IMR-90 (cell line): ENCODE measurements at regions not wholly inside any gene's neighbourhood (a gene's known extent, or its start where the extent isn't known, plus 50 kb on each side); places are given as distances from the start of the nearest gene placed in this dataset.

Experiments
- BHLHE40 ChIP-seq: fragments of 150-350 bp; IDR thresholded peaks from 2 replicates; pipeline ENCODE4 v1.6.1; 2016; ENCODE audit warnings: mild to moderate bottlenecking, low read depth, low read length
- CEBPB ChIP-seq: IDR thresholded peaks from 2 replicates; pipeline ENCODE4 v1.6.1; 2012; ENCODE audit warnings: low read depth, low read length, improper control_type of control experiment
- CHD1 ChIP-seq: IDR thresholded peaks from 2 replicates; pipeline ENCODE4 v1.6.1; 2012; ENCODE audit warnings: low read depth, low read length, improper control_type of control experiment
- CTCF ChIP-seq: conservative IDR thresholded peaks from 2 replicates; pipeline ENCODE4 v1.5.1; 2012; ENCODE audit warnings: mild to moderate bottlenecking, low read depth, low read length, improper control_type of control experiment
- ELK1 ChIP-seq: fragments of 150-350 bp; IDR thresholded peaks from 2 replicates; pipeline ENCODE4 v1.6.1; 2016; ENCODE audit warnings: low read depth, mild to moderate bottlenecking, low read length, moderate library complexity, borderline replicate concordance
- FOS ChIP-seq: fragments of 150-350 bp; IDR thresholded peaks from 2 replicates; pipeline ENCODE4 v1.6.1; 2016; ENCODE audit warnings: low read depth, low read length
- MAFK ChIP-seq: IDR thresholded peaks from 2 replicates; pipeline ENCODE4 v1.6.1; 2012; ENCODE audit warnings: low read depth, low read length, improper control_type of control experiment
- MAZ ChIP-seq: IDR thresholded peaks from 2 replicates; pipeline ENCODE4 v1.6.1; 2012; ENCODE audit warnings: low read depth, mild to moderate bottlenecking, low read length, improper control_type of control experiment, moderate library complexity, borderline replicate concordance
- MXI1 ChIP-seq: IDR thresholded peaks from 2 replicates; pipeline ENCODE4 v1.6.1; 2012; ENCODE audit warnings: low read depth, mild to moderate bottlenecking, low read length, moderate library complexity, borderline replicate concordance
- POLR2A ChIP-seq: IDR thresholded peaks from 2 replicates; pipeline ENCODE4 v1.6.1; 2012; ENCODE audit warnings: mild to moderate bottlenecking, low read depth, low read length
- RFX5 ChIP-seq: IDR thresholded peaks from 2 replicates; pipeline ENCODE4 v1.8.0; 2012; ENCODE audit warnings: low read depth, mild to moderate bottlenecking, low read length, moderate library complexity
- SMC3 ChIP-seq: fragments of 150-350 bp; IDR thresholded peaks from 2 replicates; pipeline ENCODE4 v1.6.1; 2016; ENCODE audit warnings: low read depth, mild to moderate bottlenecking, antibody characterized with exemption, low read length, moderate library complexity

GRCh38 chr4:140315970-140316369 lies 57.5 kb upstream of the SCOC start:
- TF ChIP-seq MXI1 (no peak), CTCF (no peak), CEBPB (no peak), POLR2A (no peak), SMC3 (no peak), FOS (no peak), ELK1 (no peak), MAFK (no peak), MAZ (no peak), RFX5 (no peak), BHLHE40 (no peak), CHD1 (no peak)
